CD1c-positive myeloid dendritic cell (primary cell): ENCODE measurements at regions not wholly inside any gene's neighbourhood (a gene's known extent, or its start where the extent isn't known, plus 50 kb on each side); places are given as distances from the start of the nearest gene placed in this dataset.
"Not testable (repeated sequence)": the region's sequence is repeated elsewhere in the genome, so short reads cannot be mapped to it uniquely, and the experiment has no call there.

ENCODE experiments used
- DNase-seq: peaks from one replicate; pipeline ENCODE4 v3.0.0-alpha.2; 2016; ENCODE audit errors: extremely low spot score

DNA sequence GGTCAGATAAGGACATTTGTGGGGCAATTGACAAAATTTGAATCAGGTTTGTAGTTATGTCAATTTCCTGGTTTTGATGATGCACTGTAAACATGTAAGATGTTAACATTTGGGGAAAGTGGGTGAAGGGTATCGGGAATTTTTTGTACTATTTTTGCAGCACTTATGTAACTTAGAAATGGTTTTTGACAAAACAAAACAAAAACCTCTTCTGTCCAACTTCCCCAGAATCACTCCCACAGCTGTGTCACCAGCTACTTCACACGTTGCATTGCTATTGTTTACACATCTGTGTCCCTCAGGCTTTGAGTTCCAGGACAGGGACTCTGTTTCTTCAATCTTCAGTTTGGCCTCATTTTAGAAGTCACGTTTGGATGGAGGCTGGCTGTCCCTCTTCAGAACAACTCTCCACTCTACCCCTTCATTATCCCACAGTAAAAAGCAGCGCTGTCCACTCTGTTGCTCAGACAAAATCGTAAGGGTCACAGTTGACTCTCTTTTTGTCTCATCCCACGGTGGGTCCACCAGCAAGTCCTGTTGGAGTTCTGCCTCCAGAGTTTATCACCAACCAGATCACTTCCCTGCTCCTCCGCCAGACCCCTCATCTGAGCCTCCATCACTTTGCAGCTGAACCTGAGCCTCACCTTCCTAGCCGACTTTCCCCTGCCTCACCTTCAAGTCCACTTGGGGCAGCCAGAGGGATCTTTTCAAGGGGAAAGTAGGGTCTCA lies 63.2 kb downstream of the NENF start:
- peak; percentile 89 for DNase-seq

DNA sequence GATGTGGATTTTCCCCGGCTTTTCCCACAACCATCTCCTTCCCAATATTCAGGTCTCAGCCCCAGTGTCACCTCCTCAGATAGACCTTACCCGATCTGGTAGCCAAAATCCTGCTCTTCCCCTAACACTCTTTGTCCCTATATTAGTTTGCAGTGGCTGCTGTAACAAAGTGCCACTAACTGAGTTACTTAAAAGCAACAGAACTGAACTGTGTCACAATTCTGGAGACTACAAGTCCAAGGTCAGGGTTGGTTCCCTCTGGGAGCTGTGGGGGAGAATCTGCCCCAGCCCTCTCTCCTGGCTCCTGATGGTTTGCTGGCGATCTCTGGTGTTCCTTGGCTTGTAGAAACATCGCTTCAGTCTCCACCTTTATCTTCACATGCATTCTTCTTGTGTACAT lies 64.0 kb downstream of the NENF start:
- DNase-seq, result peak; percentile 67

DNA sequence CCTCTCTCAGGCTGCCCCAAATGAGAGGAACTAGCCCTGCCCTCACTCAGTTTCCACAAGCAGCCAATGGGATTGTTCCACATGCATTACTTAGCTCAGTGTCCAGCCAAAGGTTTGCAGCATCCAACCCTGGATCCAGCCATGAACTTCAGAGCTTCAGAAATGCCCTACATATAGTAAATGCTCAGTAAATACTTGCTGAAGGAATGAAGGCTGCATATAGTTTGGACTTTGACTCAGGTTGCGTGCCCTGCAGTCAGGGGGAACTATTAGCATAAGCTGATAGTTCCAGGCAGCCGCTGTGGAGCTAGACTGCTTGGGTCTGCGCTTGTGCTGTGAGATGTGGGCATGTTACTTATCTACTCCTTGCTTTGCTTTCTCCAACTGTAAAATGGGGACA lies 64.8 kb downstream of the NENF start:
- no peak for DNase-seq

DNA sequence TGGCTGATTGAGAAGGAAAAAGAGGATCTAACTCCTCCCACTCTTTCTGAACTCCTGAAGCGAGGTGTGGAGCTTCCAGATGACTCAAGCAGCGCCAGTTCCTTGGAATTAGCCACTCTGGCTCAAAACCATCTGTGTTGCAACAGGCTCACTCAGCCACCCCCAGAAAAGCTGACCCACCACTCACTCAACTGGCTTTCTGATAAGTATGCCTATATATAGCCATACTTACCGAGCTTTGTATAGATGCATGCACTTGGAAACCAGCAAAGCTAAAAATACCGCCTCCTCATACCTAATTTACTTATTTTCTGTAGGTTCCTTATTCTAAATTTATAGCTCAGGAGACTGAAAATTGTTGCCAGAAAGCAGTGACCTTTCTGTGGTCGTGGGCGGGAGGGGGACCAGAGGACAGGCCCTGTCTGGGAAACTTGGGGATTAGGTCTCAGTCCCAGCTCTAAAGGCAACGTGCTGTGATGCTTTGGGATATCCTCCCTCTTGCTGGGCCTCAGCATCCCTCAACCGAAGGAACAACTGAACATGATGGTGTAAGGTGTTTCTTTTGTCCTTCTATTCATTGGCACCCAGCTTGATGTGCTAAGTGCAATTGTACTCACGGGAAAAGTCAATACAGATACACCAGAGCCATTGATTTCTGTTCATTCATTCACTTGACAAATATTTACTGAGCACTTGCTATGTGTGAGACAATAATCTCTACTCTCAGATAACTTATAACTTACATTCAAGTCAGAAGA lies 65.7 kb downstream of the NENF start:
- DNase-seq, result peak; percentile 97

DNA sequence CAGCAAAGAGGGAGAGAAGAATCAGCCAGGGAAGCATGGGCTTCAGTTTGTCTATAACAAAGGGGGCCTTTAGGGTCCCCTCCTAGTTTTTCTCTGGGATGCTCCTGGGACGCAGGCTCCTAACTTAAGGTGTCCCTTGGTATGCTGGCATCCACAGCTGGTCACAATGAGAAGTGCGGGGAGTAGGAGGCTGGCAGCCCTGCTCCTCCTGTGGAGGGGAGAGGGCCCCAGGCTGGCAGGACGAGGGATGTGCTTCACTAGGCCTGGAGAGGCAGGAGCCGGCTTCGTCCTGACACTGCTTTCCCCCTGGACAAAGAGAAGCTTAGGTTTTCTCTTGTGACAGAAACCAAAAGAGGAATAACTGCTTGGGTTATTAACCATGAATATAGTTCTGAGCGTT lies 67.6 kb downstream of the NENF start:
- DNase-seq, result no peak

DNA sequence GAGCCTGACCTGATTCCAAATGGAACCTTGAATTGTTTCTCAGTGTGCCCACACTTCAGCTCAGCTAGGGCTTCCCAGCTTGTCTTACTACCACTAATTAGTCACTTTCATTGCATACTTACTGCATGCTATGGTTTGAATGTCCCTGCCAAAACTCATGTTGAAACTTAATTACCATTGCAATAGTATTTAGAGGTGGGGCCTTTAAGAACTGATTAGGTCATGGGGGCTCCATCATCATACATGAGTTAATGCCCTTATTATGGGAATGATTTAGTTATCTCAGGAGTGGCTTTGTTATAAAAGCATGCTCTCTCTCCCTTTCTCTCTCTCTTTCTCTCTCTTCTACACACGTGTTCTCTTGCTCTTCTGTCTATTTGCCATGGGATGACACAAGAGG lies 68.3 kb downstream of the NENF start:
- DNase-seq, result no peak

DNA sequence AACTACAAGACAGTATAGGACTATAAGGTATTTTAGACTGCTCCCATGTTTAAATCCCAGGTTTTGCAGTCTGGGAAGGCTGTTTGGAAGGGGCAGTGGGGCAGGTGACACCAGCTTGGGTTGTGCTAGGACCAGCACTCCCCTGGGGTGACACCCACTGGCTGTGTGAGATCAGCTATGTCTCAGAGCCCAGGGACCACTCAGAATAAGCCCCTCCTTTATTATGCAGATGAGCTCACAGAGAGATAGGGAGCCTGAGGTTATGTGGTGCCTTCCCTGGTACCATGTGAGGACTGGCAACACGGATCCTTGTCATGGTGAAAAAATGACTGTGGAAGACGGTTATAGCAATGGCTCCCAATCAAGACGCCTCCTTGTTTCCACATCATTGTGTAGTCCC lies 71.0 kb downstream of the NENF start:
- no peak for DNase-seq

DNA sequence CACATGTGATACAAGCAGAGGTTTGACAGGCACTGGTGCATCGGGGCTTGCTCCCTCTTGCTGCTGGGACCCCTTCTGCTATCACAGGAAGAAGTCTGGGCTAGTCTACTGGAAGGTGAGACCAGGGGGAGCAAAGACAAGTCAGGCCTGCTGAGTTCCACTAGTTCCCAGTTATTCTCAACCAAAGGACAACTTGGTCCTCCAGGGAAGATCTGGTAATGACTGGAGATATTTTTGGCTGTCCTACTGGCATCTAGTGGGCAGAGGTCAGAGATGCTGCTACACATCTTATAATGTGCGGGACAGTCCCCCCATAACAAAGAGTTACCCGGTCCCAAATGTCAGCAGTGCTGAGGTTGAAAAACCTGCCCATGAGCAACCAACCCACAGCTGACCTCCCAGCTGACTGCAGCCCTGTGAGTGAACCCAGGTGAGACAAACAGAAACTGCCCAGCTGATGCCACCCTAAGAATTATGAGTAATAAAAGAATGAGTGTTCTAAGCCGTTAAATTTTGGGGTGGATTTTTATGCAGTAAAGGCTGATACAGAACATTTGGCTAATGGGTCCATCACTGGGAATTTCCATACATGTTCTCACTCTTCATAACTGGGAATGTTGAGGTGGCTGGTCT lies 71.6 kb downstream of the NENF start:
- no peak for DNase-seq

DNA sequence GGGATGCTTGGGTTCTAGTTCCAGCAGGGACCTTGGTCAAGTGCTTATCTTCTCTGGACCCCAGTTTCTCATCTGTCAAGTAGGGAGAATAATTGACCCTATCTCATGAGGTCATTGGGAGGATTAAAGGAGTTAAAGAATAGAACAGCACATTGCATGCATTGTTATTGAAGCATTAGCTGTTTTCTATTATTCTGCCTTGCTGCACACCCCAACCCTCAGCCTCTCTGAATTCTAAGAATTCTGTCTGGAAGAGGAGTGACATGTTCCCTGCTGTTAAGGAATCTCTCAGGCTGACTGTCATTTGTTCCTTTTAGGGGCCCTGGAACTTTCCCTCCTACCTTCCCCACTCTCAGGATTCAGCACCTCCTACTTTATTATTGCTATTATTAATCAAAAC lies 73.9 kb downstream of the NENF start:
- DNase-seq, result no peak

DNA sequence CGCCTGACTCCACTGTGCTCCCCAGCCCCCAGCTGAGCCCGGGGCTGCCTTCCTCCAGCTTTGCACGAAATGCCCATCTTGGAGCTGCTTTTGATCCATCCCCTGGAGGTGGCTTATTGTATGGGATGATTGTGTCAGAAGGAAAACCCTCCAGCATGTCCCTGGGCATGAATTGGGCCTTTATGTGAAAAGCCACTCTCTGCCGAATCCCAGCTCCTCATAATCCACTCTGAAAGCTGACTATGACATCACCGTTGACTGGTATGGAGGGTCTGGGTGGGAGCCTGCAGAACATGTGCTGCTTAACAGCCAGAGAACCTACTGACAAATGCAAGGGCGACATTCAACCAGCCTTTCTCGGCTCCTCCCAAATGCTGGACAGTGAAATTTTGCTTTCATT lies 74.6 kb downstream of the NENF start:
- no peak for DNase-seq

DNA sequence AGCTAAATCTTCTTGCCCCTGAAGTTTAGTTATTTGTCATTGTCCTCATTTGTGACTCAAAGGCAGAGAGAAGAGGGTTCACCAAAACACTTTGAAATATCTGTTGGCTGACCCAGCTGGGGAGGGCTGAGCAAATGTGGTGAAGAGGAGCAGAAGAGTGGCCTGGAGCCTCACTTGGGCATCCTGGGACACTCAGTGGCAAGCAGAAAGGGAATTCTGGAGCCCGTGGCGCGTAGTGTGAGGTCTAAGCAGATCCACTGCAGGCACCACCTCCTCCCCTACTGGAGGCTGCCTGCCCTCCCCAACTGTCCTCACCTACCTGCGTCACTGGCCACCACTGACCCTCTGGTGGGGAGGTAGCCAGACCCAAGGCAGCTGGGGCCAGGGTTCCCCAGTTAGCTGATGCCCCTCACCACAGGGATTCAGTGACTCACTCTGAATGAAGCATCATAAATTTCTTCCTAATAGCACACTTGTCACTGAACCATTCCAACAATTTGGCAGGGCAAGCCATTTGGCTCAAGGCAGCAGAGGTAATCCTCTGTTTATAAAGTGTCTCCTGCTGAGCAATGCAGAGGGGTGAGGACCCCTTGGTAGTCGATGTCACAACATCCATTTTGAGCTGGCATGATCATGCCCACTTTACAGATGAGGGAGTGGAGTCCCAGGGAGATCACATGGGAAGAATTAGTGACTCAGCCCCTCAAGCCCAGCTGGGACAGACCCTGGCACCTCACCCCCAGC lies 80.3 kb downstream of the NENF start:
- DNase-seq, result no peak

DNA sequence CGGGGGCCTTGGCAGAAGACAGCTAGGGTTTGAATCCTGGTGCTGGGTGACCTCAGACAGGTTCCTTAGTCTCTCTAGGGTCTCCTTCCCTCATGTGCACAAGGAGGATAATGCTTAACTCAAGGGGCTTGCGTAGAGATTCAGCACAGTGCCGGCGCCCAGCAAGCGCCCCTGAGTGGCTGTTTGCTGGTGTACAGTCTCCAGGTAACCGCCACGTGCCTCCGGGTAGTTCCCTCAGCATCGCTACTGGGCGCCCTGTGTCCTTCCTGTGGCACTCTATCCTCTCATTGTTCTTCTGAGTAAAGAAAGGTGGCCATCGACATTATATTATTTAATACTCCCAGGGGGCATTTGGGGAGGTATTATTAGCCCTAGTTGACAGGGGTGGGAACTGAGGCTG lies 80.9 kb downstream of the NENF start:
- no peak for DNase-seq

DNA sequence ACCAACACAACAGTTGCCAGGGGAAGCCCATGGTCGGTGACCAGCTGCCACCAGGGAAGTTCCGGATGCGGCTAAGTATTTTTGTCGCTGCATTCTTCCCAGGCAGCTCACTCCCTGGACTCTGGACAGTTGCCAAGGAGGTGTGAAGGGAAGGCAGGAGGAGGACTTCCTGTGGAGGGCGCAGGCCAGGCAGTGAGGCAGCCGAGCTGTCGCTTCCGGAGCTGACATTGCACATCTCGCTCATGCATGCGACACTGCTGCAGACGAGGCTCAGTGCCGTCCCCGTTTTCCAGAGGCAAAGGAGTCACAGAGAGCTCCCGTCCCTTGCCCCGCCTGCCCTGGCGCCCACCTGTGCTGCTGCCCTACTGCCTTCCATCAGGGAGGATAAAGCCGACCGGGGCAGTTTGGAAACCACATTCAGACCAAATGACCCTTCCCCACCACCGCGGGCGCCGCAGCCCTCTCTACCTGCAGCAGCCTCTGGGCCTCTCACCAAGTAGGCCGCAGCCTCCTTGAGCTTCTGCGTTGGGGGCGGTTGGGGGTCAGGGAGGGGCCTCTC lies 81.4 kb downstream of the NENF start:
- no peak for DNase-seq

DNA sequence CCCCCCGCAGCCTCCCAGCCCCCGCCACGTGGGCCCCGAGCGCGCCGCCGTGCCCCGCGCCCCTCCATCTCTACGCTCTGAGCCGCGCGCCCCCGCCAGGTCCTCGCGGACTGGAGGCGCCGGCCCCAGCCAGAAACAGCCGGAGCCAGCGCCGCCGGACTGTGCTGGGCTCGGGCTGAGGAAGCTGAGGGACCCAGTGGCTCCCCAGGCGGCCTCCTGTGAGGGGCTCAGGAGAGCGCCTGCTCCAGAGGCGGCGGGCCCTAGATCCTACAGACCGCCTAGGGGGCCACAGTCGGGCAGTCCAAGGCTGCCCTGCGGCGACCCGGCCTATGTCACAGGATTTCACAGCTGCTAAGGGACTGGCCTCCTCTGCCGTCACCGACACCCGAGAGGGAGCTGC lies 82.1 kb downstream of the NENF start:
- DNase-seq, result no peak

DNA sequence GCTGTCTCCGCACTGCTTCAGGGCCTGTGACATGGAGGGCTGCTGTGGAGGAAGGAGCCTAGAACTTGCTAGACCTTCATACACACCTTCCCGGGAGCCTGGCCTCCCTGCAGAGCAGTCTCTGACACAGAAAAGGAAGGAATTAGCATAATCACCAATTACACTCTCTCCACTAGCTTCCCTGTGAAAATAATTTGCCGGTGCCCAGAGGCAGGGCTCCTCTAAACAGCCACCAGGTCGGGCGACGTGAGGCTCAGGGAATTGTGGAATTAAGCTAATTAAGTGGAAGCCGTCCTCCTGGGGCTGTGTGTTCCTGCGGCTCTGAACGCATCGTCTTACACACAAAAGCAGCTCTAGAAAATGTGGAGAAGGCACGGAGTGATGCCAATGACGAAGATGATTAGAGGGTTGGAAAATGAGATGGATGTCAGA lies 82.6 kb downstream of the NENF start:
- DNase-seq, result no peak

DNA sequence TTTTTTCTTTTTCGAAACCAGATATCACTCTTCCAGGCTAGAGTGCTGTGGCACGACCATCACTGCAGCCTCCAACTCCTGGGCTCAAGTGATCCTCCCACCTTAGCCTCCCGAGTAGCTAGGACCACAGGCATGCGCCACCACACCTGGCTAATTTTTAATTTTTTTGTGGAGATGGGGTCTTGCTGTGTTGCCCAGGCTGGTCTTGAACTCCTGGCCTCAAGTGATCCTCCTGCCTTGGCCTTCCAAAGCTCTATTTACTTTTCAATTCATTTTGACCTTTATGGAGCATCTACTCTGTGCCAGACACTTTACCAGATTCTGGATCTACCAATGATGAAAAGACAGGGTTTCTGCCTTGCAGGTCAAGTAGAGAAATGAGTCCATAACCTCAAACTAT lies 83.3 kb downstream of the NENF start:
- DNase-seq, result not testable (repeated sequence)

DNA sequence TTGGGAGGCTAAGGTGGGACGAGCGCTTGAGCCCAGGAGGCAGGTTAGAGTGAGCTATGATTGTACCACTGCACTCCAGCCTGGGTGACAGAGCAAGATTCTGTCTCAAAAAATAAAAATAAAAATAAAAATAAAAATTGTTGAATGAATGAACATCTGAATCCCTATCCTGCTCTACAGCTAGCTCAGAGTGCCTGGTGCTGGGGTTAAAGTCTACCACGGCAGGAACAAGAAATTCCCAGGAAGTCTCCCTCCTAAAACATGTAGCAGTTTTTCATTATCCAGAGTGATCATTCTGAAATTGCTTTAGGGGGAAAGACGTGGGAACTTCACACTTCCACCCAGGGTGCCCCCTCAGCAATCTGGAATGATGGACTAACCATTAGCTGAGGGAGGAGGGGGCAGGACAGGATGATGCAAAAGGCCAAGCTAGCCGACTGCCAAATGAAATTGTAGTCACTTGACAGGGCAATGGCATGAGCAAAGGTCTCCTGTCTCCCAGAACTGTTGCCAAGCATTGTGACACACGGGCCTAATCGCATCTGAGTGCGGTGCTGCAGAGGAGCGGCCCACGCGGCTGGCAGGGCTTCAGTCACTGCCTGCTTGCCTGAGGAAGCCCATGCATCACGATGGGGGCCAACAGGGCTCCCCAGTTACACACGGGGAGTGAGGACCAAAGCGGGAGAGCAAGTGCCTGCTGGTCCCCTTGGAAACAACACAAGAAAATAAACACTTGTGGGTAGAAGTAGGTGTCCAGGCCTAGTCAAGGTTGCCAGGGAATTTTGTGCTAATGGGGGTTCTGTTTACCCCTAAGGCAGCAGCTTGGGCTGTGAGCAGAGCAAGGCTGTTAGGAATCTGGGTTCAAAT lies 85.7 kb downstream of the NENF start:
- DNase-seq, result no peak

DNA sequence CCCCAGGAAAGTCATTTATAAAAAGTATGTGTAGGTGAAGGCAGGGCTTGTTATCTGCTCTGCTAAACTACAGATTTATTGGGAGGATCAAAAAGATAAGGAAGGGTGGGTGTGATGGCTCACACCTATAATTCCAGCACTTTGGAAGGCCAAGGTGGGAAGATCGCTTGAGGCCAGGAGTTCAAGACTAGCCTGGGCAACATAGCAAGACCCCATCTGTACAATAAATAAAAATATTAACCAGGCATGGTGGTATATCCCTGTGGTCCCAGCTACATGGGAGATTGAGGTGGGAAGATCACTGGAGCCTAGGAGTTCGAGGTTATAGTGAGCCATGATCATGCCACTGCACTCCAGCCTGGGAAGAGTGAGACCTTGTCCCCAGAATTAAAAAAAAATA lies 86.4 kb downstream of the NENF start:
- no peak for DNase-seq

DNA sequence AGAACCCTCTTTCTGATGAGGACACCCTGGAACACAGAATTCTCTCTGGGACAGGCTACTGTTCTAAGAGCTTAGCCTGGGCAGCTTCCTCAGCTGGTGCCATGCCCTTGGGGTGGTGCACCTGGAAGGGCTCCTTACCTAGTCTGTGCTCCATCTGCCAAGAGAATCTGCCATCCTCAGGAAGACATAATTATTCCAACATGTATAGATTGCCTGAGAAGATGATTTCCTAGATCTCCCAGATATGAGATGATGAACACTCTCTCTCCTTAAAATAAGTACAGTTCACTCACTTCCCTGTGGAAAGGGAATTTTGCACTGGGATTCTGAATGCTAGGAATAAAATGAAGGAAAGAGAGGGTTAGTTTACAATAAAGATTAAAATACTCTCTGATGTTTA lies 87.6 kb downstream of the NENF start:
- DNase-seq, result no peak

DNA sequence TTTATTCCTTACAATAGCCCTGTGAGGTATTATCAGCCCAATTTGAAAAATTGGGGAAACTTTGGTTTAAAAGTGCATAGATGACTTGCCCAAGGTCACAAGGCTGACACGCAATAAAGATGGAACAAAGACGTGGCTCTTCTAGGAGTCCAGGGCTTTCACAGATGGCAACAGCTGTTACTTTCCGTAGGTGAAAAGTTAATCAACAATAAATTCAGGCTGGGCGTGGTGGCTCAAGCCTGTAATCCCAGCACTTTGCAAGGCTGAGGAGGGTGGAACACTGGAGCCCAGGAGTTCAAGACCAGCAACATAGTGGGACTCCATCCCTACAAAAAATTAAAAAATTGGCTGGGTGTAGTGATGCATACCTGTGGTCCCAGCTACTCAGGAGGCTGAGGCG lies 87.8 kb upstream of the ATF3 start:
- no peak for DNase-seq

DNA sequence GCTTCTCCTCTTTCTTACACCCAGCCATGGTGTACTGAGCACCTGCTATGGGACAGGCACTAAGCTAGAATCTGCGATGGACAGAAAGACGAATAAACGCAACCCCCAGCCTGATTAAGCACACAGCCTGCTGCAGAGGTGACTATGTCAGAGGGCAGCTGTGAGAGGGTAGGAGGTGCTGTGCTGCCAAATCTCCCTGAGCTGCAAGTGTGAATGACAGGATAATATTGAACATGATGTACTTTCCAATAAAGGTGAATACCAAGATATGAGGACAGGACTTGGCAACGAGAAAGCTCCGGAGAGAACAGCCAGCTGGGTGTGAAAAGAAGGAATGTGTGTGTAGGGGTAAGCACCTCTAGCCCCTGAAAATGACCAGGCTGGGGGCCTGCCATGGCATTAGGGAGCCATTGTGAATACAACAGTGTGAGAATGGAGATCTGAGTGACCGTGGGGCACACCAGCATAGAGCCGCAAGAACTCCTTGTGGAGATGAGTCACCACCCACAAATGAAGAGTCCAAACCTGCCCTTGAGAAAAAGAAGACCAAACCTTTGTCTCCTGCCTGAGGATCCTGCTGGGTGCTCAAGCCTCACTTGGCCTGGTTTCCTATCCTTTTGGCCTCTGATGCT lies 83.0 kb upstream of the ATF3 start:
- DNase-seq, result peak; percentile 27
